B cell (primary cell): ENCODE measurements at regions not wholly inside any gene's neighbourhood (a gene's known extent, or its start where the extent isn't known, plus 50 kb on each side); places are given as distances from the start of the nearest gene placed in this dataset.

Source experiments
- CTCF ChIP-seq: fragments of 200-600 bp; IDR thresholded peaks from one replicate; pipeline ENCODE4 v1.8.0; 2022; ENCODE audit warnings: antibody characterized with exemption, mild to moderate bottlenecking
- EZH2 ChIP-seq: IDR thresholded peaks from 2 replicates; pipeline ENCODE4 v1.6.1; 2012; ENCODE audit warnings: borderline replicate concordance, low read depth, mild to moderate bottlenecking, moderate library complexity, low read length; ENCODE audit not compliant: insufficient read depth, poor library complexity, severe bottlenecking

GRCh38 chr10:32180390-32181280 is 124.4 kb upstream of the KIF5B start:
- no peak for TF ChIP-seq CTCF
- TF ChIP-seq EZH2 = no peak
